DOHH2 (cell line): ENCODE measurements at regions not wholly inside any gene's neighbourhood (a gene's known extent, or its start where the extent isn't known, plus 50 kb on each side); places are given as distances from the start of the nearest gene placed in this dataset.

Source experiments
- H3F3A ChIP-seq: fragments of 200-600 bp; sonication (generic), shearing (Covaris generic); 2 replicates; pipeline ENCODE4 v1.6.0; 2016; ENCODE audit warnings: antibody characterized with exemption, mild to moderate bottlenecking; ENCODE audit not compliant: control insufficient read depth, insufficient read depth
- H3K27ac ChIP-seq: fragments of 200-600 bp; sonication (generic); 2 replicates; pipeline ENCODE4 v1.5.1; 2014; ENCODE audit warnings: low read depth, mild to moderate bottlenecking, low read length, moderate library complexity
- H3K27me3 ChIP-seq: fragments of 200-600 bp; sonication (generic); 2 replicates; pipeline ENCODE4 v1.6.1; 2014; ENCODE audit warnings: mild to moderate bottlenecking, low read length, mixed read lengths; ENCODE audit not compliant: control insufficient read depth
- H3K36me3 ChIP-seq: fragments of 200-600 bp; sonication (generic); 2 replicates; pipeline ENCODE4 v1.6.1; 2014; ENCODE audit warnings: mild to moderate bottlenecking, low read length, moderate library complexity, mixed read lengths; ENCODE audit not compliant: control insufficient read depth
- H3K4me1 ChIP-seq: fragments of 200-600 bp; sonication (generic); 2 replicates; pipeline ENCODE4 v1.6.1; 2014; ENCODE audit warnings: mild to moderate bottlenecking, low read length, mixed read lengths; ENCODE audit not compliant: control insufficient read depth
- H3K4me2 ChIP-seq: fragments of 200-600 bp; sonication (generic); 2 replicates; pipeline ENCODE4 v1.6.0; 2014; ENCODE audit warnings: mild to moderate bottlenecking, low read length, moderate library complexity
- H3K4me3 ChIP-seq: fragments of 200-600 bp; sonication (generic); 2 replicates; pipeline ENCODE4 v1.5.1; 2014; ENCODE audit warnings: mild to moderate bottlenecking, low read length, mixed read lengths
- H3K79me2 ChIP-seq: fragments of 200-600 bp; sonication (generic); 2 replicates; pipeline ENCODE4 v1.6.1; 2014; ENCODE audit warnings: mild to moderate bottlenecking, low read length, mixed read lengths; ENCODE audit not compliant: control insufficient read depth
- H3K9me2 ChIP-seq: fragments of 200-600 bp; sonication (generic); replicated peaks from 2 replicates; pipeline ENCODE4 v1.6.1; 2014; ENCODE audit warnings: mild to moderate bottlenecking, low read length, mixed read lengths; ENCODE audit not compliant: control insufficient read depth
- H3K9me3 ChIP-seq: fragments of 200-600 bp; sonication (generic); 2 replicates; pipeline ENCODE4 v1.6.1; 2014; ENCODE audit warnings: antibody characterized with exemption, low read length, mixed read lengths; ENCODE audit not compliant: control insufficient read depth, insufficient read depth
- H4K20me1 ChIP-seq: fragments of 200-600 bp; sonication (generic); 2 replicates; pipeline ENCODE4 v1.6.0; 2014; ENCODE audit warnings: low read depth, mild to moderate bottlenecking, antibody characterized with exemption, low read length, moderate library complexity; ENCODE audit not compliant: control insufficient read depth, insufficient read depth
- CTCF ChIP-seq: fragments of 200-600 bp; sonication (generic); IDR thresholded peaks from one replicate; pipeline ENCODE4 v1.5.1; 2014; ENCODE audit warnings: antibody characterized with exemption, mild to moderate bottlenecking, low read depth, low read length; ENCODE audit not compliant: poor library complexity, severe bottlenecking
- EZH2phosphoT487 ChIP-seq: fragments of 200-600 bp; sonication (generic); IDR thresholded peaks from 2 replicates; pipeline ENCODE4 v1.6.1; 2017; ENCODE audit warnings: borderline replicate concordance, mild to moderate bottlenecking, antibody characterized with exemption, low read length, moderate library complexity, mixed read lengths

- TF ChIP-seq CTCF, result no peak
- TF ChIP-seq EZH2phosphoT487, result no peak
- Histone ChIP-seq H3K4me2 (no peak overlapping the region), H3F3A (no peaks in the 10 kb centered on the region), H3K9me2 (no peaks in the 10 kb centered on the region), H3K36me3 (no peaks in the 10 kb centered on the region), H3K9me3 (no peaks in the 10 kb centered on the region), H3K4me3 (no peak overlapping the region), H3K27me3 (peaks cover 12% of the 10 kb centered on the region; the same call in 1 of the 2 replicates), H4K20me1 (no peaks in the 10 kb centered on the region), H3K27ac (no peak overlapping the region), H3K4me1 (no peaks in the 10 kb centered on the region), H3K79me2 (no peaks in the 10 kb centered on the region)
These were observed 77.0 kb downstream of the NPY start for GRCh38 chr7:24361001-24361400.

DNA sequence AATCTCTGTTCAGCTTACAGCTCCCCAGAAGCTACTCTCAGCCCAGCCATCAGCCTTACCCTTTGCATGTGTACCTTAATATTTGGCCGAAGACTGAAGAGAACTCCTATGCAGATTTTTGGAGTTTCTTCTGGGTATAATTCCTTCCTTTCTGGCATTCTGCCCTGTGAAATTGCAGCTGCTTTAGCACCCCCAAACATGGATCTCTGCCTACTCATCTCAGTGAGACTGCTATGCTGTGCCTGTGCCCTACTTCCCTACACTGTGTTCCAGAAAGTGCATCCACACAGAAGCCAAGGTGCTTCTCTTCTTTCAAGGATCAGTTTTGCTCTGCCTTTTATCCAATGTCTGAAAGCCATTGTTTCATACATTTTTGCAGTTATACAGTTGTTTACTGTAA is 81.6 kb downstream of the NPY start:
- H3K27ac ChIP-seq, result no peak overlapping the region

GRCh38 chr7:24366876-24367275 is 82.9 kb downstream of the NPY start:
- Histone ChIP-seq H3F3A (no peaks in the 10 kb centered on the region), H4K20me1 (no peaks in the 10 kb centered on the region), H3K4me3 (no peak overlapping the region), H3K9me2 (no peaks in the 10 kb centered on the region), H3K4me2 (peak overlapping the region; percentile 26), H3K9me3 (no peaks in the 10 kb centered on the region), H3K27ac (no peak overlapping the region), H3K4me1 (peaks cover 8% of the 10 kb centered on the region), H3K79me2 (no peaks in the 10 kb centered on the region), H3K27me3 (peaks cover 11% of the 10 kb centered on the region), H3K36me3 (no peaks in the 10 kb centered on the region)
- no peak for TF ChIP-seq CTCF
- no peak for TF ChIP-seq EZH2phosphoT487

More for the DNA sequence above, 81.6 kb downstream of the NPY start:
- no peak overlapping the region for H3K4me3 ChIP-seq
- no peaks in the 10 kb centered on the region for H4K20me1 ChIP-seq
- H3K4me1 ChIP-seq, result peaks cover 8% of the 10 kb centered on the region
- no peaks in the 10 kb centered on the region for H3F3A ChIP-seq
- H3K27me3 ChIP-seq, result peaks cover 11% of the 10 kb centered on the region
- H3K4me2 ChIP-seq, result no peak overlapping the region
- H3K9me3 ChIP-seq, result no peaks in the 10 kb centered on the region
- no peaks in the 10 kb centered on the region for H3K79me2 ChIP-seq
- no peaks in the 10 kb centered on the region for H3K9me2 ChIP-seq
- TF ChIP-seq EZH2phosphoT487, result no peak
- no peak for TF ChIP-seq CTCF
- no peaks in the 10 kb centered on the region for H3K36me3 ChIP-seq

DNA sequence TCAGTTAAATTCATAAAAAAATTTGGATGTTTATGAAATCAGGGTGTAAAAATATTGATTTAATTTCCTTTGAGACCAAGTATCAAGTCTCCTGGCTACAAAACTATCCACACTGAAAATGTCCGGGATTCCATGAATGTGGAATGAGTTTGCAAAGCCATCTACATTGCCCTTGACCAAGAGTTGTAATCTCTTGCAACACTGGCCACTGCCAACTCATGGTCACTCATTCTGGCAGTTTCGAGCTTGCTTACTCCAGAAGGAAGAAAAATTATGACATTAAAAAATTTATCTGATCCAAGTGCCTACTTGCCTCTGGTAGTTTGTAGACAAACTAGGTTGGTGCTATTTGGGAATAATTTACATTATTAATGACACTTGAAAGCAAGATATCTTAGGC is 84.2 kb downstream of the NPY start:
- Histone ChIP-seq H3F3A (no peaks in the 10 kb centered on the region), H3K9me3 (no peaks in the 10 kb centered on the region), H3K4me1 (peaks cover 8% of the 10 kb centered on the region), H3K79me2 (no peaks in the 10 kb centered on the region), H3K4me2 (no peak overlapping the region), H3K36me3 (no peaks in the 10 kb centered on the region), H4K20me1 (no peaks in the 10 kb centered on the region), H3K27me3 (peaks cover 11% of the 10 kb centered on the region), H3K4me3 (no peak overlapping the region), H3K27ac (no peak overlapping the region), H3K9me2 (no peaks in the 10 kb centered on the region)
- TF ChIP-seq EZH2phosphoT487 (no peak), CTCF (no peak)
